H1 (cell line): ENCODE measurements at regions not wholly inside any gene's neighbourhood (a gene's known extent, or its start where the extent isn't known, plus 50 kb on each side); places are given as distances from the start of the nearest gene placed in this dataset.

Source experiments
- CTCF ChIA-PET: fragments of 300-600 bp; sonication (Branson Sonifier 250); formaldehyde crosslinking; loops from one replicate; lab custom pipeline; 2021; ENCODE audit not compliant: partially characterized antibody; lab: Charles Lee
- POLR2A ChIA-PET: fragments of 300-600 bp; sonication (Branson Sonifier 250); formaldehyde crosslinking; loops from one replicate; lab custom pipeline; 2021; ENCODE audit warnings: inconsistent platforms; ENCODE audit not compliant: partially characterized antibody; lab: Charles Lee
- DNase-seq, 2 experiments: peaks; one replicate each; pipeline versions ENCODE4 v3.0.0 to v3.0.0-alpha.2; 2010 to 2022; ENCODE audit warnings: low spot score in 2 of 2, low read depth in 1 of 2, mixed read lengths in 1 of 2
- FAIRE-seq: peaks from 2 replicates; lab custom pipeline; 2011; peaks lifted over from hg19 to GRCh38; lab: Jason Lieb, UNC
- H2AFZ ChIP-seq: 2 replicates; pipeline ENCODE4 v1.8.1; 2012; ENCODE audit warnings: low read length, inconsistent platforms
- H2AK5ac ChIP-seq: 2 replicates; pipeline ENCODE4 v1.6.1; 2013; ENCODE audit warnings: low read depth, low read length
- H2BK120ac ChIP-seq: replicated peaks from 2 replicates; pipeline ENCODE3; 2013; ENCODE audit warnings: low read depth, low read length, inconsistent platforms
- H2BK12ac ChIP-seq: 2 replicates; pipeline ENCODE4 v1.6.1; 2013; ENCODE audit warnings: low read depth, low read length
- H2BK15ac ChIP-seq: 2 replicates; pipeline ENCODE4 v1.6.1; 2013; ENCODE audit warnings: low read length
- H2BK20ac ChIP-seq: 2 replicates; pipeline ENCODE4 v1.6.1; 2013; ENCODE audit warnings: low read length
- H2BK5ac ChIP-seq: 2 replicates; pipeline ENCODE4 v1.6.1; 2013; ENCODE audit warnings: low read depth, low read length
- H3K14ac ChIP-seq: 2 replicates; pipeline ENCODE4 v1.6.1; 2013; ENCODE audit warnings: inconsistent platforms; ENCODE audit not compliant: insufficient read length
- H3K18ac ChIP-seq: 2 replicates; pipeline ENCODE4 v1.6.1; 2013; ENCODE audit warnings: low read length; ENCODE audit errors: extremely low read depth
- H3K23ac ChIP-seq: 2 replicates; pipeline ENCODE4 v1.6.1; 2013; ENCODE audit warnings: inconsistent platforms; ENCODE audit not compliant: insufficient read length
- H3K23me2 ChIP-seq: 2 replicates; pipeline ENCODE4 v1.6.1; 2013; ENCODE audit warnings: low read depth, low read length
- H3K27ac ChIP-seq: 2 replicates; pipeline ENCODE4 v1.6.1; 2011; ENCODE audit warnings: low read depth, low read length, inconsistent platforms
- H3K27me3 ChIP-seq, 4 experiments: replicated peaks in 1 of 4; 1 replicate in 1 of 4; 2 replicates in 3 of 4; pipeline versions ENCODE4 v1.6.1 to v1.8.1; 2011 to 2013; ENCODE audit warnings: low read length in 3 of 4, mild to moderate bottlenecking in 3 of 4, inconsistent platforms in 2 of 4, mixed read lengths in 2 of 4, moderate library complexity in 1 of 4; ENCODE audit not compliant: control insufficient read depth in 3 of 4, insufficient read depth in 3 of 4; ENCODE audit errors: extremely low read depth in 1 of 4
- H3K36me3 ChIP-seq, 4 experiments: 2 replicates each; pipeline versions ENCODE4 v1.6.1 to v1.8.1; 2011 to 2013; ENCODE audit warnings: mild to moderate bottlenecking in 4 of 4, low read length in 3 of 4, moderate library complexity in 2 of 4, control low read depth in 1 of 4, inconsistent platforms in 1 of 4; ENCODE audit not compliant: insufficient read depth in 4 of 4, control insufficient read depth in 2 of 4
- H3K4ac ChIP-seq: replicated peaks from 2 replicates; pipeline ENCODE3; 2013; ENCODE audit warnings: low read length, low read depth, mixed read lengths, inconsistent platforms; ENCODE audit not compliant: insufficient read length
- H3K4me1 ChIP-seq, 4 experiments: replicated peaks in 1 of 4; 1 replicate in 1 of 4; 2 replicates in 3 of 4; pipeline versions ENCODE4 v1.6.1 to v1.8.1; 2011 to 2013; ENCODE audit warnings: low read length in 3 of 4, inconsistent platforms in 2 of 4, mixed read lengths in 1 of 4; ENCODE audit not compliant: insufficient read depth in 4 of 4, control insufficient read depth in 3 of 4
- H3K4me2 ChIP-seq, 2 experiments: 2 replicates each; pipeline versions ENCODE4 v1.6.1 to v1.8.1; 2011 to 2013; ENCODE audit warnings: low read depth in 2 of 2, low read length in 2 of 2, control low read depth in 1 of 2, inconsistent platforms in 1 of 2, mild to moderate bottlenecking in 1 of 2; ENCODE audit not compliant: insufficient read depth in 1 of 2
- H3K4me3 ChIP-seq, 4 experiments: fragments of 200-600, 300-600 bp in 1 of 4; sonication (generic), shearing (Covaris generic), sonication (Bioruptor Twin) in 1 of 4; 2 replicates each; pipeline versions ENCODE4 v1.5.1 to v1.8.1; 2011 to 2016; ENCODE audit warnings: low read length in 4 of 4, low read depth in 3 of 4, control low read depth in 2 of 4, inconsistent platforms in 2 of 4, mild to moderate bottlenecking in 2 of 4, mixed read lengths in 1 of 4, moderate library complexity in 1 of 4; ENCODE audit not compliant: insufficient read depth in 2 of 4; ENCODE audit errors: extremely low read depth in 1 of 4
- H3K56ac ChIP-seq: replicated peaks from 2 replicates; pipeline ENCODE3; 2013; ENCODE audit warnings: low read depth, mild to moderate bottlenecking, mixed read lengths, low read length, inconsistent platforms; ENCODE audit not compliant: insufficient read length
- H3K79me1 ChIP-seq: 2 replicates; pipeline ENCODE4 v1.6.1; 2013; ENCODE audit warnings: low read depth, low read length, control low read depth
- H3K79me2 ChIP-seq, 2 experiments: 2 replicates each; pipeline versions ENCODE4 v1.6.1 to v1.8.1; 2012 to 2013; ENCODE audit warnings: low read length in 2 of 2, mild to moderate bottlenecking in 2 of 2, inconsistent platforms in 1 of 2; ENCODE audit not compliant: insufficient read depth in 2 of 2, control insufficient read depth in 1 of 2
- H3K9ac ChIP-seq, 4 experiments: replicated peaks in 1 of 4; 1 replicate in 1 of 4; 2 replicates in 3 of 4; pipeline versions ENCODE4 v1.6.1 to v1.8.1; 2011 to 2013; ENCODE audit warnings: low read depth in 3 of 4, low read length in 3 of 4, control low read depth in 2 of 4, mild to moderate bottlenecking in 2 of 4, moderate library complexity in 2 of 4, inconsistent platforms in 1 of 4; ENCODE audit errors: extremely low read depth in 1 of 4
- H3K9me3 ChIP-seq, 2 experiments: 2 replicates each; pipeline versions ENCODE4 v1.6.1 to v1.8.1; 2012 to 2013; ENCODE audit warnings: mild to moderate bottlenecking in 2 of 2, moderate library complexity in 2 of 2, control low read depth in 1 of 2, inconsistent platforms in 1 of 2, low read depth in 1 of 2, low read length in 1 of 2, mixed read lengths in 1 of 2; ENCODE audit not compliant: insufficient read depth in 2 of 2
- H4K20me1 ChIP-seq, 2 experiments: replicated peaks in 1 of 2; 2 replicates each; pipeline versions ENCODE3 to v1.8.1; 2011 to 2013; ENCODE audit warnings: inconsistent platforms in 2 of 2, low read length in 2 of 2, mild to moderate bottlenecking in 1 of 2; ENCODE audit not compliant: insufficient read depth in 2 of 2, control insufficient read depth in 1 of 2
- H4K5ac ChIP-seq: 2 replicates; pipeline ENCODE4 v1.6.1; 2013; ENCODE audit warnings: low read length, low read depth, mixed read lengths, inconsistent platforms; ENCODE audit not compliant: insufficient read length
- H4K8ac ChIP-seq: 2 replicates; pipeline ENCODE4 v1.8.0; 2013; ENCODE audit warnings: mild to moderate bottlenecking, moderate library complexity, low read length, inconsistent platforms; ENCODE audit not compliant: insufficient read depth; ENCODE audit errors: extremely low read depth
- H4K91ac ChIP-seq: replicated peaks from 2 replicates; pipeline ENCODE3; 2013; ENCODE audit warnings: low read length, mixed read lengths, inconsistent platforms; ENCODE audit not compliant: insufficient read length
- CTBP2 ChIP-seq: IDR thresholded peaks from 2 replicates; pipeline ENCODE4 v1.7.0; 2011; ENCODE audit warnings: borderline replicate concordance, mild to moderate bottlenecking, moderate library complexity, mixed read lengths, low read length; ENCODE audit not compliant: insufficient read depth, insufficient read length
- GTF2F1 ChIP-seq: IDR thresholded peaks from 2 replicates; pipeline ENCODE4 v1.6.1; 2012; ENCODE audit warnings: low read depth, low read length, improper control_type of control experiment, borderline replicate concordance
- SIX5 ChIP-seq: IDR thresholded peaks from 2 replicates; pipeline ENCODE4 v1.6.1; 2011; ENCODE audit warnings: mild to moderate bottlenecking, low read depth, low read length
- WGBS, 2 experiments: shearing (Covaris generic) in 1 of 2; methylation state at CpG; one replicate each; pipeline versions ENCODE4 v1.1.6 to v1.1.7; 2013 to 2015; ENCODE audit warnings: low lambda C conversion rate in 2 of 2, mixed read lengths in 2 of 2, inconsistent platforms in 1 of 2, low coverage in 1 of 2, missing lambda C conversion rate in 1 of 2; ENCODE audit not compliant: insufficient replicate concordance in 2 of 2, insufficient coverage in 1 of 2, insufficient read length in 1 of 2; ENCODE audit errors: extremely low coverage in 1 of 2, missing lambda C conversion rate in 1 of 2; 5-methylcytosine and 5-hydroxymethylcytosine counted together

- POLR2A ChIA-PET: no interaction called here
- no peaks in the 10 kb centered on the region for H3K79me2 ChIP-seq
- H3K4me3 ChIP-seq: no peak overlapping the region
These were observed 184.0 kb upstream of the PGRMC2 start for GRCh38 chr4:128471576-128471975.

More at GRCh38 chr4:128471576-128471975, 184.0 kb upstream of the PGRMC2 start:
- no peaks in the 10 kb centered on the region for H3K4me1 ChIP-seq
- no peak overlapping the region for H2BK120ac ChIP-seq
- H2BK5ac ChIP-seq: no peak overlapping the region
- H3K14ac ChIP-seq: no peak overlapping the region
- H4K8ac ChIP-seq: no peak overlapping the region
- no peak overlapping the region for H3K23ac ChIP-seq
- H3K4ac ChIP-seq: no peak overlapping the region
- H3K27ac ChIP-seq: no peak overlapping the region
- H3K18ac ChIP-seq: no peak overlapping the region
- no peak overlapping the region for H2BK12ac ChIP-seq
- no peaks in the 10 kb centered on the region for H3K27me3 ChIP-seq
- H3K36me3 ChIP-seq: no peaks in the 10 kb centered on the region
- 100% methylated on average over 2 of the region's 2 CpGs; no CpG with 5 or more reads in 1 of the 2 experiments for WGBS, 2 experiments
- H2BK15ac ChIP-seq: no peak overlapping the region
- no peaks in the 10 kb centered on the region for H3K79me1 ChIP-seq
- TF ChIP-seq CTBP2 (no peak), SIX5 (no peak), GTF2F1 (no peak)
- H2BK20ac ChIP-seq: no peak overlapping the region
- H3K23me2 ChIP-seq: no peaks in the 10 kb centered on the region
- H4K20me1 ChIP-seq: no peaks in the 10 kb centered on the region
- H2AK5ac ChIP-seq: no peak overlapping the region
- FAIRE-seq (no peak), DNase-seq (no peak)
- no peaks in the 10 kb centered on the region for H3K9me3 ChIP-seq
- H4K91ac ChIP-seq: no peak overlapping the region
- no peak overlapping the region for H2AFZ ChIP-seq
- H3K4me2 ChIP-seq: no peak overlapping the region
- CTCF ChIA-PET: interaction anchor here (0.5 to 1.3 kb wide), 3 partner anchors 17 to 464 kb away, joined by 4 to 10 read pairs (median 6); no protein-coding TSS in a partner anchor
- no peak overlapping the region for H3K56ac ChIP-seq
- H4K5ac ChIP-seq: no peak overlapping the region
- no peak overlapping the region for H3K9ac ChIP-seq
